ENCODE measurements at regions not wholly inside any gene's neighbourhood (a gene's known extent, or its start where the extent isn't known, plus 50 kb on each side); places are given as distances from the start of the nearest gene placed in this dataset.

DNA sequence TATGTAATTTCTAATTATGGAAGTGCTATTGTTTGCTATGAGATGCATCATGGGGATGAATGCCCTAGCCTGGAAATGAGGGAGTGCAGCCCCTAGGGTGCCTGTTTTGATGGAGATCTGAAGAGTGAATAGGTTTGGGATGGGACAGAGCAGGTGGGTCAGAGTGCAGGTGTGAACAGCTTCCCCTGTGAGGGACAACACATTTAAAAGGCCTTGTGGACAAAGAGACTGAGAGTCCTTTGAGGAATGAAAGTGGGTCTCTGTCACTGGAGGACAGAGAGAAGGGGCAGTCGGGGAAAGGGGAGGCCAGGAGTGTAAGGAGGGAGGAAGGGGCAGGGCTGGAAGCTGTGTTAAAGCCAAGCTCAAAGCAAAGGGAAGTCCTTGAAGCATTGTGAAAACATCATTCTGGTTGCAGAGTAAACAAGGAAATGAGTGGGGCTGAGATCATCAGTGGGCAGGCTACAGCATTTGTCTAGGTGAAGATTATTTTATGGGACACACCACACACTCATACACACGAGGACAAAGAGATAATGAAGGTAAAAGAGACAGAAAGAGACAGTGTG is 877.6 kb downstream of the SLC4A3 start:
- TF ChIP-seq, protein P1, sequence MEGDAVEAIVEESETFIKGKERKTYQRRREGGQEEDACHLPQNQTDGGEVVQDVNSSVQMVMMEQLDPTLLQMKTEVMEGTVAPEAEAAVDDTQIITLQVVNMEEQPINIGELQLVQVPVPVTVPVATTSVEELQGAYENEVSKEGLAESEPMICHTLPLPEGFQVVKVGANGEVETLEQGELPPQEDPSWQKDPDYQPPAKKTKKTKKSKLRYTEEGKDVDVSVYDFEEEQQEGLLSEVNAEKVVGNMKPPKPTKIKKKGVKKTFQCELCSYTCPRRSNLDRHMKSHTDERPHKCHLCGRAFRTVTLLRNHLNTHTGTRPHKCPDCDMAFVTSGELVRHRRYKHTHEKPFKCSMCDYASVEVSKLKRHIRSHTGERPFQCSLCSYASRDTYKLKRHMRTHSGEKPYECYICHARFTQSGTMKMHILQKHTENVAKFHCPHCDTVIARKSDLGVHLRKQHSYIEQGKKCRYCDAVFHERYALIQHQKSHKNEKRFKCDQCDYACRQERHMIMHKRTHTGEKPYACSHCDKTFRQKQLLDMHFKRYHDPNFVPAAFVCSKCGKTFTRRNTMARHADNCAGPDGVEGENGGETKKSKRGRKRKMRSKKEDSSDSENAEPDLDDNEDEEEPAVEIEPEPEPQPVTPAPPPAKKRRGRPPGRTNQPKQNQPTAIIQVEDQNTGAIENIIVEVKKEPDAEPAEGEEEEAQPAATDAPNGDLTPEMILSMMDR (IDR thresholded peaks at IDR 0.05): no peak
- intact Hi-C loops (cut with DNase I): no loop called here
- no peaks in the 10 kb centered on the region for H3K36me3 ChIP-seq
- DNase-seq (ENCODE audit: low spot score in 2 of 2): no peak
- no peak overlapping the region for H3K4me3 ChIP-seq
- H3K27ac ChIP-seq: no peak overlapping the region
- no peaks in the 10 kb centered on the region for H3K9me3 ChIP-seq
- H3K27me3 ChIP-seq: no peaks in the 10 kb centered on the region
- no peaks in the 10 kb centered on the region for H3K4me1 ChIP-seq

DNA sequence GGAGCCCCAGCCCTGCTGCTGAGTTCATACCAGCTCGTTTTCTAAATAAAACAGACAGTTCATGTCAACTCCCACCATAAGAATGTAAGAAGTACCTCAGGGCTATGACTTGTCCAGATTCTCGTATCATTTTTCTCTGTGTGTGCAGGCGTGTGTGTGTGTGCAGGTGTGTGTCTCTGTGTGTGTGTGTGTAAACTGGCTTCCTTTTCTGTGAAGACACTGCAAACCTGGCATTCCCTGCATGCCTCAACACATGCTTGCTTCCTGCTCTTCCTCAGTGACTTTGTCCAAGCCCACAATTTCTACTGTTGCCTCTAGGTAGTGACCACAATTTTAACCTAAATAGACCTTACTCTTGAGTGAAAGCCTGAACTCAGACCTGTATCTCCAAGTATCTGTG is 879.0 kb downstream of the SLC4A3 start:
- DNase-seq (ENCODE audit: low spot score in 2 of 2): no peak
- Histone ChIP-seq H3K9me3 (no peaks in the 10 kb centered on the region), H3K4me1 (no peaks in the 10 kb centered on the region), H3K27me3 (no peaks in the 10 kb centered on the region), H3K27ac (no peak overlapping the region), H3K36me3 (no peaks in the 10 kb centered on the region), H3K4me3 (no peak overlapping the region)
- intact Hi-C loops (cut with DNase I): no loop called here
- TF ChIP-seq, protein P1 (IDR thresholded peaks at IDR 0.05): no peak

DNA sequence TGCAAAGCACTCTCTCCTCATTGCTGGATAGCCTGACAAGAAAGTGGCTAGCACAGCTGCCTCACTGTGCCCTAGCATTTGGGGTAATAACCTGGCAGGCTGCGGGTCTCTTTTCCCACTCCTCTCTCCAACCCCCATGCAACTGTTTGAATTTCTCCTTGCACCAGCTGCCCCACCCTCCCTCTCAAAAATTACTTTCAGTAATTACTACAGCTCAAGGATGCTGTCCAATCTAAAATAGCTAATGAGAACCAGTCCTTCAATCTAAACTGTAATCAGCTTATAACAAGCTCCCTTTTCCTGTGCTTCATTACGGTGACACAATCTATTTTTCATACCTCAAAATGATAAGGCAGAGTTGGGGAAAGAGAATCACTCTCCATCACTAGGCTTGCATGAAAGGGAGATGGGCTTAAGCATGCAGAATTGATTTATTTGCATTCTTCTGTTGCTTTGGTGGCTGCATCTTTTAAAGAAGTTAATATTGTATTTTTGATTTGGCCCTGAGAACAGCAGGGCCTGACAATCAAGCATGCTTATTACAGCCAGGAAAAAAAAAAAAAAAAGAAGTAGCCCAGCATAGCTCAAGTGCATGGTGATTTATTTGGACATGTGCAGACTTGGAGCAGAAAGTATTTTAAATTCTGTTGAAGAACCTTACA is 881.8 kb downstream of the SLC4A3 start:
- Histone ChIP-seq H3K36me3 (no peaks in the 10 kb centered on the region), H3K27ac (no peak overlapping the region), H3K4me3 (no peak overlapping the region), H3K4me1 (no peaks in the 10 kb centered on the region), H3K27me3 (no peaks in the 10 kb centered on the region), H3K9me3 (no peaks in the 10 kb centered on the region)
- DNase-seq (ENCODE audit: low spot score in 2 of 2): no peak
- TF ChIP-seq, protein P1 (IDR thresholded peaks at IDR 0.05): no peak
- intact Hi-C loops (cut with DNase I): no loop called here

DNA sequence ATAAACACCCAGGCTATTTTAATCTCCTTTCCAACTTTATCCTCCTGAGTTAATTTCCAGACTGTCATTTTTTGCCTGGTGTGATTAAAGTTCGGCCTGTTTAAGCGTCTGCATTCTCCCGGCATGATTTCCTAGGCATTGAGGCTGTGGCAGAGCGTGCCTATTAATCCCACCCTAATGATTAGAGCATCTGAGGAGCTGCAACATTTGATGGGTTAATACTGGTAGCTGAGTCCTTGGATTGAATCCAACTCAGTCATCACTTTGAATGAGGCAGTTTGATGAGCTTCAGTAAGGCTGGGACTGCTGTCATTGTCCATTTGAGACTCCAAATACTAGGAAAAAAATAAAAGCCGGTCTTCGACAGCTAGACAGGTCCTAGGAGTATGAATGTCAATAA is 882.5 kb downstream of the SLC4A3 start:
- intact Hi-C loops (cut with DNase I): no loop called here
- TF ChIP-seq, protein P1 (IDR thresholded peaks at IDR 0.05): no peak
- no peaks in the 10 kb centered on the region for H3K27me3 ChIP-seq
- no peak overlapping the region for H3K4me3 ChIP-seq
- no peaks in the 10 kb centered on the region for H3K4me1 ChIP-seq
- no peaks in the 10 kb centered on the region for H3K36me3 ChIP-seq
- H3K9me3 ChIP-seq: no peaks in the 10 kb centered on the region
- no peak overlapping the region for H3K27ac ChIP-seq
- no peak for DNase-seq (ENCODE audit: low spot score in 2 of 2)

DNA sequence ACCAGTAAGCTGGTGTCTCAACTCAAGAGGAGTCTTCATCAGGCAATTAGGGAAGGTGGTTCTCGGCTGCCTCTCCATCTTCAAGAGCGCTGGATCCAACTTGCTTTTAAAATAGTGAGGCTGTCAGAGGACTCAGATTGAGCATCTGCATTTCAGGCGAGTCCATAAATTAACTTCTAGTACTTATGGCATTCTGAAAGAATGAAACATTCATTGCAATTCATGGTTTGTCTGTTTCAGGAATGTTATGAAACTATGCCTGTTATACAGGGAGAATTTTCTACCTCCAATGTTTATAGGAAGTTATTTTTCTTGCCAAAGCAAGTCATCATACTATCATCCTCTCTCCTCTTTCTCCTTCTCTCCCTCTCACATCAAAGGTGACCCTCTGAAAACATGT is 883.2 kb downstream of the SLC4A3 start:
- intact Hi-C loops (cut with DNase I): no loop called here
- Histone ChIP-seq H3K36me3 (no peaks in the 10 kb centered on the region), H3K4me3 (no peak overlapping the region), H3K27me3 (no peaks in the 10 kb centered on the region), H3K27ac (no peak overlapping the region), H3K9me3 (no peaks in the 10 kb centered on the region), H3K4me1 (no peaks in the 10 kb centered on the region)
- TF ChIP-seq, protein P1 (IDR thresholded peaks at IDR 0.05): no peak
- no peak for DNase-seq (ENCODE audit: low spot score in 2 of 2)

Measured in ascending aorta (tissue), 2 donors.